ENCODE measurements at regions not wholly inside any gene's neighbourhood (a gene's known extent, or its start where the extent isn't known, plus 50 kb on each side); places are given as distances from the start of the nearest gene placed in this dataset.

- no peak overlapping the region for H3K4me3 ChIP-seq (ENCODE audit: low read length)
- TF ChIP-seq, protein P1, sequence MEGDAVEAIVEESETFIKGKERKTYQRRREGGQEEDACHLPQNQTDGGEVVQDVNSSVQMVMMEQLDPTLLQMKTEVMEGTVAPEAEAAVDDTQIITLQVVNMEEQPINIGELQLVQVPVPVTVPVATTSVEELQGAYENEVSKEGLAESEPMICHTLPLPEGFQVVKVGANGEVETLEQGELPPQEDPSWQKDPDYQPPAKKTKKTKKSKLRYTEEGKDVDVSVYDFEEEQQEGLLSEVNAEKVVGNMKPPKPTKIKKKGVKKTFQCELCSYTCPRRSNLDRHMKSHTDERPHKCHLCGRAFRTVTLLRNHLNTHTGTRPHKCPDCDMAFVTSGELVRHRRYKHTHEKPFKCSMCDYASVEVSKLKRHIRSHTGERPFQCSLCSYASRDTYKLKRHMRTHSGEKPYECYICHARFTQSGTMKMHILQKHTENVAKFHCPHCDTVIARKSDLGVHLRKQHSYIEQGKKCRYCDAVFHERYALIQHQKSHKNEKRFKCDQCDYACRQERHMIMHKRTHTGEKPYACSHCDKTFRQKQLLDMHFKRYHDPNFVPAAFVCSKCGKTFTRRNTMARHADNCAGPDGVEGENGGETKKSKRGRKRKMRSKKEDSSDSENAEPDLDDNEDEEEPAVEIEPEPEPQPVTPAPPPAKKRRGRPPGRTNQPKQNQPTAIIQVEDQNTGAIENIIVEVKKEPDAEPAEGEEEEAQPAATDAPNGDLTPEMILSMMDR (conservative IDR thresholded peaks at IDR 0.05; ENCODE audit: low read depth, low read length): no peak
- no peak for DNase-seq (ENCODE audit: low read depth)
Measured at GRCh38 chr1:234940841-234941240, 187.8 kb downstream of the TOMM20 start.

DNA sequence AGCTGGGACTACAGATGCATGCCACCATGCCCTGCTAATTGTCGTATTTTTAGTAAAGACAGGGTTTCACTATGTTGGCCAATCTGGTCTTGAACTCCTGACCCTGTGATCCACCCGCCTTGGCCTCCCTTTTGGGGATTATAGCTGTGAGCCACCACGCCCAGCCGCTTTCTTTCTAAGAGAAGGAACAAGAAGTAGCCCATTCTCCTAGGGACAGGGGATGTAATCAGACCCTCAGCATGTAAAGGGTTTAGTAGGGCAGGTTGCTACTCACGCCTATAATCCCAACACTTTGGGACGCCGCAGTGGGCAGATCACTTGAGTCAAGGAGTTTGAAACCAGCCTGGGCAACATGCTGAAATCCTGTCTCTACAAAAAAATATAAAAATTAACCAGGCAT, 189.7 kb downstream of the TOMM20 start:
- H3K4me3 ChIP-seq (ENCODE audit: low read length): no peak overlapping the region
- DNase-seq (ENCODE audit: low read depth): no peak
- TF ChIP-seq, protein P1 (conservative IDR thresholded peaks at IDR 0.05; ENCODE audit: low read depth, low read length): no peak

GRCh38 chr1:234938135-234938534, 190.5 kb downstream of the TOMM20 start:
- DNase-seq (ENCODE audit: low read depth): no peak
- H3K4me3 ChIP-seq (ENCODE audit: low read length): no peak overlapping the region
- TF ChIP-seq, protein P1 (conservative IDR thresholded peaks at IDR 0.05; ENCODE audit: low read depth, low read length): no peak

GRCh38 chr1:234936612-234937389, 191.8 kb downstream of the TOMM20 start:
- no peak overlapping the region for H3K4me3 ChIP-seq (ENCODE audit: low read length)
- TF ChIP-seq, protein P1 (conservative IDR thresholded peaks at IDR 0.05; ENCODE audit: low read depth, low read length): no peak
- DNase-seq (ENCODE audit: low read depth): no peak

DNA sequence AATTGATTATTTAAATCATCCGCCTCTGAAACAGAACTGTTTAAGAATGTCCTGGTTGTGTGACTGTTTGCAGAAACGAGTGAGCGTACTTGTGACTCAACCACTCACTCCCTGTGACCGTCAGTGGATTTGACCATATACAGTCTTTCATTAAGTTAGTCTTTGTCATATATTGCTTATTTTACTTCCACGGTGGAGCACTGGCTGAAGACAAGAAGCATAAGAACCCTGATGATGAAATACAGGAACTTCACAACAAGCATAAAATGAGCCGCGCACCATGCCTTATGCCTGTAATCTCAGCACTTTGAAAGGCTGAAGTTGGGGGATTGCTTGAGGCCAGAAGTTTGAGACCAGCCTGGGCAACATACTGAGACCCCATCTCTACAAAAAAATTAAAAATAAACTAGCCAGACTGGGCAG, 194.0 kb downstream of the TOMM20 start:
- TF ChIP-seq, protein P1 (conservative IDR thresholded peaks at IDR 0.05; ENCODE audit: low read depth, low read length): no peak
- DNase-seq (ENCODE audit: low read depth): no peak
- H3K4me3 ChIP-seq (ENCODE audit: low read length): no peak overlapping the region

GRCh38 chr1:234933475-234933874, 195.2 kb downstream of the TOMM20 start:
- DNase-seq (ENCODE audit: low read depth): no peak
- H3K4me3 ChIP-seq (ENCODE audit: low read length): no peak overlapping the region
- TF ChIP-seq, protein P1 (conservative IDR thresholded peaks at IDR 0.05; ENCODE audit: low read depth, low read length): no peak

All from retinal pigment epithelial cell (primary cell).